ENCODE measurements at regions not wholly inside any gene's neighbourhood (a gene's known extent, or its start where the extent isn't known, plus 50 kb on each side); places are given as distances from the start of the nearest gene placed in this dataset.

DNA sequence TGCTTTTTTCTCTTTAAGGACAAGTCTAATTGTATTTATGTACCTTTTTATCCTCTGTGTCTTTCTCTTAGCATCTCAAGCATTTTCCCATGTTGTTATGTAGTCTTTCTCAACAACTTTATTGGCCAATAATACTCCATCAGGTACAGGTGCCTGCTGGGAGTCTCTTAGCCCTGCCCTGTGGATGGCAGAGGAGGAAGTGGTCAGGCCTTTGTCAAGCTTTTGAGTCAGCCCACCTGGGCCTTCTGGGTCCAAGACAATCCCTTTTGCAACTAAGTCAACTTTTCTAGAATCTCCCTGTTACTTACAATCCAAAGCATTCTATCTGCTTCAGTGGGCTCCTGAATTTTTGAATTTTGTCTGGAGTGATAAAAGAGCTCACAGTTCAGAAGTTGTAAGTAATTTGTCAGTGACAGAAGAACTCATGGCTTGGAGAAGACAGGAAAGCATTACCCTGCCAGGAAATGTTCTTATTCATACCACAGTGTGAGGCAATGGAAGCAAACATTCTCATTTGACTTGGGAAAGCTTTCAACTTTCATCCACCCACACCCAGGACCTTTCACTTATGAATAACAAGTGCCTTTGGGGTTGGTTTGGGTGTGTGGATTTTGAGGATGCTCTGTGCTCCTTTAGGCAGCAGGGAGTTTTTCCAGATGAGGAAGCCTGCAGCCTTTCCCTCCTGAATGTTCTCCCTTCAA is 200.0 kb upstream of the S1PR3 start:
- H3K36me3 Mint-ChIP-seq (ENCODE audit: insufficient read depth, unreplicated experiment), result no peaks in the 10 kb centered on the region
- CTCF ChIA-PET, result no interaction called here
- peaks cover 27% of the 10 kb centered on the region for H3K27me3 Mint-ChIP-seq (ENCODE audit: unreplicated experiment)
- no peak overlapping the region for H3K4me3 Mint-ChIP-seq (ENCODE audit: low read depth, unreplicated experiment)
- TF ChIP-seq, protein P1, sequence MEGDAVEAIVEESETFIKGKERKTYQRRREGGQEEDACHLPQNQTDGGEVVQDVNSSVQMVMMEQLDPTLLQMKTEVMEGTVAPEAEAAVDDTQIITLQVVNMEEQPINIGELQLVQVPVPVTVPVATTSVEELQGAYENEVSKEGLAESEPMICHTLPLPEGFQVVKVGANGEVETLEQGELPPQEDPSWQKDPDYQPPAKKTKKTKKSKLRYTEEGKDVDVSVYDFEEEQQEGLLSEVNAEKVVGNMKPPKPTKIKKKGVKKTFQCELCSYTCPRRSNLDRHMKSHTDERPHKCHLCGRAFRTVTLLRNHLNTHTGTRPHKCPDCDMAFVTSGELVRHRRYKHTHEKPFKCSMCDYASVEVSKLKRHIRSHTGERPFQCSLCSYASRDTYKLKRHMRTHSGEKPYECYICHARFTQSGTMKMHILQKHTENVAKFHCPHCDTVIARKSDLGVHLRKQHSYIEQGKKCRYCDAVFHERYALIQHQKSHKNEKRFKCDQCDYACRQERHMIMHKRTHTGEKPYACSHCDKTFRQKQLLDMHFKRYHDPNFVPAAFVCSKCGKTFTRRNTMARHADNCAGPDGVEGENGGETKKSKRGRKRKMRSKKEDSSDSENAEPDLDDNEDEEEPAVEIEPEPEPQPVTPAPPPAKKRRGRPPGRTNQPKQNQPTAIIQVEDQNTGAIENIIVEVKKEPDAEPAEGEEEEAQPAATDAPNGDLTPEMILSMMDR (IDR thresholded peaks at IDR 0.05; ENCODE audit: unreplicated experiment), result no peak
- DNase-seq, result no peak
- no TSS peak for BruUV-seq (replicated peaks)
- no peak overlapping the region for H3K27ac Mint-ChIP-seq (ENCODE audit: unreplicated experiment)
- intact Hi-C loops (cut with micrococcal nuclease; ENCODE audit: unreplicated experiment), result no loop called here
- no peaks in the 10 kb centered on the region for H3K9me3 Mint-ChIP-seq (ENCODE audit: low read depth, unreplicated experiment)
- no peaks in the 10 kb centered on the region for H3K4me1 Mint-ChIP-seq (ENCODE audit: low read depth, unreplicated experiment)

DNA sequence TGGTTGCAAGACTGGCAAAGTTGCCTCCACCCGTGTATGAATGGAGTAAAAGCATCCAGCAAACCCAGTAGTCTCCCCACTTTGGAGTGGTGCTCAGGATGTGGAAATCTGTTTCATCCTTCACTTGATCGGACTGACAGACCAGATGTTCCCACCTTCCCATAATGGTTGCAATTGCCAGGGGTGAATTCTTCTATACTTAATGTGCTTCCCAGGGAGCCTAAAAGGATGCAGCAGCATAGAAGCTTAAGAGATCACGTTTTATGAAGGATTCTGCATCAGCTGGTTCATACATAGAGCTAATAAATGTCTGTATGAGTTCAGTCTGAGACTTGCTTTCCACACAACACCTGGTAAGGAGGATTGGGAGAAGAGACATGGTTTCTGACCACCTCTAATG is 198.8 kb upstream of the S1PR3 start:
- Mint-ChIP-seq H3K4me1 (ENCODE audit: low read depth, unreplicated experiment) (no peaks in the 10 kb centered on the region), H3K36me3 (ENCODE audit: insufficient read depth, unreplicated experiment) (no peaks in the 10 kb centered on the region), H3K27ac (ENCODE audit: unreplicated experiment) (no peak overlapping the region), H3K27me3 (ENCODE audit: unreplicated experiment) (peaks cover 15% of the 10 kb centered on the region), H3K4me3 (ENCODE audit: low read depth, unreplicated experiment) (no peak overlapping the region), H3K9me3 (ENCODE audit: low read depth, unreplicated experiment) (peaks cover 3% of the 10 kb centered on the region)
- intact Hi-C loops (cut with micrococcal nuclease; ENCODE audit: unreplicated experiment), result no loop called here
- CTCF ChIA-PET, result no interaction called here
- no TSS peak for BruUV-seq (replicated peaks)
- TF ChIP-seq, protein P1 (IDR thresholded peaks at IDR 0.05; ENCODE audit: unreplicated experiment), result no peak
- DNase-seq, result no peak

DNA sequence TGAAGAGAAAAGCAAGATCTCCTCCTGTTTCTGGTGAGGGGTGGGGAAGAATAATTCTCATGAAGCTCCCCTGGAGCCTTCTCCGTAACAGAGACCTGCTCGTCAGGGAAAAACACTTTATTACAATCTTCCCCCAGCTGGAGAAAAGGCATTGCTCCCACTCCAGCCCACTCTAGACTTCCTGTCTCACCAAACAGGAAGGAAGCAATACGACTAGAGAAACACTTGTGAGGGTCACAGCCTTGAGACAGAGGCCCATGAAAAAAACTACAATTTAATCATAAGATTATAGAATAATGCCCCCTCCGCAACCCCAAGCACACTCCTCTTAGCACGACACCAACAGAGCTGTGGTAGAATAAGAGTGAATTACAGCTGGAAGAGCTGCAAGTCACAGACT is 197.2 kb upstream of the S1PR3 start:
- TF ChIP-seq, protein P1 (IDR thresholded peaks at IDR 0.05; ENCODE audit: unreplicated experiment), result no peak

DNA sequence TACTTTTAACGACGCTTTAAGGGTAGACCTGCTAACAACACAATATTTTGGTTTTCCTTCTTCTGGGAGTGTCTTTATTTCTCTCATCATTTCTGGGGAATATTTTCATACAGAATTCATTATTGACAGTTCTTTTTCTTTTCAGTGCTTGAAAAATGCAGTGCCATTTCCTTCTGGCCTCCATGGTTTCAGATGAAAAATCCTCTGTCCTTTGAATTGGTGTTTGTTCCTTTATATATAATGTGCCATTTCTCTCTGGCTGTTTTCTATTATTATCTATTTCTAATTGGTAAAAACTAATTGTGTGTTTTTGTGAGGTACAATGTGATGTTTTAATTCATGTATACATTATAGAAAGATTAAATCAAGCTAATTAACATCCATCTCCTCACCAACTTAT is 194.3 kb upstream of the S1PR3 start:
- TF ChIP-seq, protein P1 (IDR thresholded peaks at IDR 0.05; ENCODE audit: unreplicated experiment), result no peak
- CTCF ChIA-PET, result no interaction called here
- Mint-ChIP-seq H3K27ac (ENCODE audit: unreplicated experiment) (no peak overlapping the region), H3K9me3 (ENCODE audit: low read depth, unreplicated experiment) (peaks cover 3% of the 10 kb centered on the region), H3K36me3 (ENCODE audit: insufficient read depth, unreplicated experiment) (no peaks in the 10 kb centered on the region), H3K4me3 (ENCODE audit: low read depth, unreplicated experiment) (no peak overlapping the region), H3K4me1 (ENCODE audit: low read depth, unreplicated experiment) (no peaks in the 10 kb centered on the region), H3K27me3 (ENCODE audit: unreplicated experiment) (no peaks in the 10 kb centered on the region)
- intact Hi-C loops (cut with micrococcal nuclease; ENCODE audit: unreplicated experiment), result no loop called here
- no peak for DNase-seq
- BruUV-seq (replicated peaks), result no TSS peak

More for the DNA sequence above, 197.2 kb upstream of the S1PR3 start:
- Mint-ChIP-seq H3K4me3 (ENCODE audit: low read depth, unreplicated experiment) (no peak overlapping the region), H3K9me3 (ENCODE audit: low read depth, unreplicated experiment) (peaks cover 3% of the 10 kb centered on the region), H3K27me3 (ENCODE audit: unreplicated experiment) (no peaks in the 10 kb centered on the region), H3K27ac (ENCODE audit: unreplicated experiment) (no peak overlapping the region), H3K36me3 (ENCODE audit: insufficient read depth, unreplicated experiment) (no peaks in the 10 kb centered on the region), H3K4me1 (ENCODE audit: low read depth, unreplicated experiment) (no peaks in the 10 kb centered on the region)
- intact Hi-C loops (cut with micrococcal nuclease; ENCODE audit: unreplicated experiment), result no loop called here
- no peak for DNase-seq
- CTCF ChIA-PET, result no interaction called here
- BruUV-seq (replicated peaks), result no TSS peak

Data from Calu3 (cell line).